NOMO-1 treated with DMSO at 0.1 percent for 48 hours (cell line): ENCODE measurements at regions not wholly inside any gene's neighbourhood (a gene's known extent, or its start where the extent isn't known, plus 50 kb on each side); places are given as distances from the start of the nearest gene placed in this dataset.

Source experiments
- DNase-seq: peaks from one replicate; lab custom pipeline; 2025; ENCODE audit not compliant: unreplicated experiment; lab: John Stamatoyannopoulos, UW

DNA sequence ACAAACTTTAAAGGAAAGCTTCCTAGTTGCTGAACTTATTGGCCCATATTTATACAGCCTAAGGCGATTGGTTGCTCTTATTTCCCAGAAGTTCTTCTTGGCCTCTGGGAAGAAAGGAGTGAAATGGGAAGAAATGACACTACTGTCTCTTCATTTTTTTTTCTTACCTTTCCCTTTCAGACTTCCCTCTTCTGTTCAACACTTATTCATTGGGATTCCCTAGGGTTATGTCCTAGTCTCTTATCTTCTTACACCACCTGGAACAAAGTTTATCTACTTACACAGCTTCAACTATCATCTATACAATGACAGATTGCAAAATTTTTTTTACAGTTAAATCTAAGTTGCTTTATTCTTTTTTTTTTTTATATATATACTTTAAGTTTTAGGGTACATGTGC, 68.0 kb downstream of the SNX12 start:
- no peak for DNase-seq

- DNase-seq = peak; percentile 1
Measured at GRCh38 chrX:70998411-70999027, 67.6 kb upstream of the SLC7A3 start.

GRCh38 chrX:70995338-70995737, 64.4 kb upstream of the SLC7A3 start:
- no peak for DNase-seq

- DNase-seq = no peak
Measured at GRCh38 chrX:70988425-70988824, 57.5 kb upstream of the SLC7A3 start.
